MCF 10A (cell line): ENCODE measurements at regions not wholly inside any gene's neighbourhood (a gene's known extent, or its start where the extent isn't known, plus 50 kb on each side); places are given as distances from the start of the nearest gene placed in this dataset.

Experiments used
- BruUV-seq: library from RNA; stranded (reverse); fragments of 400-500 nt; replicated peaks from 2 replicates; lab custom pipeline; 2021; lab: Mats Ljungman, UMichigan
- CTCF ChIA-PET: fragments of 300-600 bp; sonication (Branson Sonifier 250); formaldehyde crosslinking; extraction: SDS; loops from one replicate; lab custom pipeline; 2021; ENCODE audit warnings: antibody characterized with exemption, inconsistent platforms; lab: Yijun Ruan, JAX
- POLR2A ChIA-PET: fragments of 300-600, 350-650 bp; sonication (Branson Sonifier 250); formaldehyde crosslinking; extraction: SDS; loops from one replicate; lab custom pipeline; 2020; ENCODE audit warnings: antibody characterized with exemption, inconsistent platforms; lab: Yijun Ruan, JAX
- DNase-seq: peaks from one replicate; pipeline ENCODE4 v3.0.0-alpha.2; 2018; ENCODE audit not compliant: unreplicated experiment
- H3K27ac Mint-ChIP-seq: one replicate; pipeline ENCODE4 v1.8.0; 2022; ENCODE audit warnings: mild to moderate bottlenecking, low read depth, mixed read lengths; ENCODE audit not compliant: unreplicated experiment
- H3K27me3 Mint-ChIP-seq: one replicate; pipeline ENCODE4 v1.8.0; 2022; ENCODE audit warnings: mixed read lengths; ENCODE audit not compliant: insufficient read depth, unreplicated experiment
- H3K36me3 Mint-ChIP-seq: one replicate; pipeline ENCODE4 v1.8.0; 2022; ENCODE audit warnings: mild to moderate bottlenecking, moderate library complexity, mixed read lengths; ENCODE audit not compliant: insufficient read depth, unreplicated experiment
- H3K4me1 Mint-ChIP-seq: one replicate; pipeline ENCODE4 v1.8.0; 2022; ENCODE audit warnings: mixed read lengths; ENCODE audit not compliant: insufficient read depth, unreplicated experiment
- H3K4me3 Mint-ChIP-seq: one replicate; pipeline ENCODE4 v1.8.0; 2022; ENCODE audit warnings: mild to moderate bottlenecking, moderate library complexity, mixed read lengths; ENCODE audit not compliant: unreplicated experiment
- H3K9me3 Mint-ChIP-seq: one replicate; pipeline ENCODE4 v1.8.0; 2022; ENCODE audit warnings: mixed read lengths; ENCODE audit not compliant: unreplicated experiment
- intact Hi-C: fragments of 100-400 bp; cut with micrococcal nuclease; formaldehyde crosslinking; loops from 2 replicates; pipeline ENCODE4 v1.14.1; 2022
- TF ChIP-seq, protein P1 (sequence below): fragments of 200-600 bp; IDR thresholded peaks from one replicate; pipeline ENCODE4 v1.8.0; 2022; ENCODE audit warnings: antibody characterized with exemption, mild to moderate bottlenecking; ENCODE audit not compliant: unreplicated experiment

DNA sequence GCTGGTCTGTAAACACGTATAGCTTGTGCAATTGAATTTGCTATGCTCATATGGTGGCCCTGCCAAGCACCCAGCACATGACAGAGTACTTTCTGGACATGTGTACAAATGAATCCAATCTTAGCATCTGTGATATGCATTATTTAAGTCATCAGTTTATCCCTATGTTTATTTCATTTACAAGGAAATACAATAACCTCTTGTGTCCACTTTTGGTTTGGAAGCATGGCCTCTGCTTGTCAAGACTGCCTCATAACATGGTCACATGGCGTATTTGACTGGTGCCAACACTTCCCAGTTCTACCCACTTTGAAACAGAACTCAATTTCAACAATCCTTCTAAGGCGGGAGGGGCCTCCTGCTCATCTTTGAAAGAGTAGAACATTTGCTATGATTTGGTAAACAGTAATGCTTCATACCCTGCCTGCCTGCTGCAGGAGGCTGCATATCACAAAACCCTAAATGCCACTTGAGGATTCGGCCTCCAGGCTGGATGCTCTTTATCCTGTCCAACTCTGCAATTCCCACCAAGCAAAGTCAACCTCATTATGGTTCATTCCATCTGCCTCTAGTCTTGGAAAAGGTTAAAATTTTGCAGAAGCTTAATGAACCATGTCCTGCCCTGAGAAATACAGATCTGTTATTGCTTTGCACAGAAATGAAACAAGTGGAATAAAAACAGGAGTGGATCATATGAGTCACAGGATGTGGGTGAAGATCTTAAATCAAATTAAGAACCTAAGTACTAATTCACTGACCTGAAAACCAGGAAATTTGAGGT is 151.3 kb downstream of the CYSLTR2 start:
- Mint-ChIP-seq H3K36me3 (no peaks in the 10 kb centered on the region), H3K27ac (no peak overlapping the region), H3K4me3 (no peak overlapping the region), H3K27me3 (no peaks in the 10 kb centered on the region), H3K4me1 (no peaks in the 10 kb centered on the region), H3K9me3 (no peaks in the 10 kb centered on the region)
- no TSS peak for BruUV-seq
- ChIA-PET POLR2A (interaction anchor here (1.0 kb wide), 1 partner anchor 13 kb away, joined by 3 read pairs; no protein-coding TSS in a partner anchor), CTCF (no interaction called here)
- no peak for DNase-seq
- intact Hi-C loops = no loop called here
- TF ChIP-seq, protein P1, sequence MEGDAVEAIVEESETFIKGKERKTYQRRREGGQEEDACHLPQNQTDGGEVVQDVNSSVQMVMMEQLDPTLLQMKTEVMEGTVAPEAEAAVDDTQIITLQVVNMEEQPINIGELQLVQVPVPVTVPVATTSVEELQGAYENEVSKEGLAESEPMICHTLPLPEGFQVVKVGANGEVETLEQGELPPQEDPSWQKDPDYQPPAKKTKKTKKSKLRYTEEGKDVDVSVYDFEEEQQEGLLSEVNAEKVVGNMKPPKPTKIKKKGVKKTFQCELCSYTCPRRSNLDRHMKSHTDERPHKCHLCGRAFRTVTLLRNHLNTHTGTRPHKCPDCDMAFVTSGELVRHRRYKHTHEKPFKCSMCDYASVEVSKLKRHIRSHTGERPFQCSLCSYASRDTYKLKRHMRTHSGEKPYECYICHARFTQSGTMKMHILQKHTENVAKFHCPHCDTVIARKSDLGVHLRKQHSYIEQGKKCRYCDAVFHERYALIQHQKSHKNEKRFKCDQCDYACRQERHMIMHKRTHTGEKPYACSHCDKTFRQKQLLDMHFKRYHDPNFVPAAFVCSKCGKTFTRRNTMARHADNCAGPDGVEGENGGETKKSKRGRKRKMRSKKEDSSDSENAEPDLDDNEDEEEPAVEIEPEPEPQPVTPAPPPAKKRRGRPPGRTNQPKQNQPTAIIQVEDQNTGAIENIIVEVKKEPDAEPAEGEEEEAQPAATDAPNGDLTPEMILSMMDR = no peak

GRCh38 chr13:48806522-48806921 is 152.8 kb downstream of the CYSLTR2 start:
- CTCF ChIA-PET = no interaction called here
- H3K4me3 Mint-ChIP-seq = no peak overlapping the region

DNA sequence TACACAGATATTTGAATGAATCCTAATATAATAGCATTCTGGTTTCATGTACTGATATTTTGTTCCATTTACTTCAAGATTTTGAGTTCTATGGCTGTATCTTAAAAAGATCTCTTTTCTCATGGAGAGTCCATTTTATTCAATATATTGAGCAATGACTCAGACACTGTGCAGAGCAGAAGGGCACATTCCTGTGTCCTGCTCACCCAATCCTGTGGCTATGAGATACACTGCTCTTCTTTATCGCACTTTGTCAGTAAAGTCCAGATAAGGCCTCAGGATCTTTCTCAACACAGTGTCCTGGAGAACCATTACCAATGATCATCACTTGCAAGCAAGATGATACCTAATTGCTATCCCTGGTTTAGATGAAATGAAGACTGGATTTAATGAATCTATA is 155.0 kb downstream of the CYSLTR2 start:
- H3K27me3 Mint-ChIP-seq = no peaks in the 10 kb centered on the region
- no peaks in the 10 kb centered on the region for H3K9me3 Mint-ChIP-seq
- ChIA-PET CTCF (interaction anchor here (0.5 kb wide), 1 partner anchor 52 kb away, joined by 4 read pairs; no protein-coding TSS in a partner anchor), POLR2A (no interaction called here)
- H3K4me3 Mint-ChIP-seq = no peak overlapping the region
- H3K4me1 Mint-ChIP-seq = no peaks in the 10 kb centered on the region
- BruUV-seq = no TSS peak
- no peak overlapping the region for H3K27ac Mint-ChIP-seq
- no peak for DNase-seq
- no peaks in the 10 kb centered on the region for H3K36me3 Mint-ChIP-seq
- intact Hi-C loops = no loop called here
- TF ChIP-seq, protein P1 = no peak

More at GRCh38 chr13:48806522-48806921, 152.8 kb downstream of the CYSLTR2 start:
- Mint-ChIP-seq H3K9me3 (no peaks in the 10 kb centered on the region), H3K4me1 (no peaks in the 10 kb centered on the region), H3K36me3 (no peaks in the 10 kb centered on the region), H3K27ac (no peak overlapping the region), H3K27me3 (no peaks in the 10 kb centered on the region)
- intact Hi-C loops = no loop called here
- POLR2A ChIA-PET = no interaction called here
- DNase-seq = no peak
- TF ChIP-seq, protein P1 = no peak
- BruUV-seq = no TSS peak

GRCh38 chr13:48810013-48810412 is 156.3 kb downstream of the CYSLTR2 start:
- Mint-ChIP-seq H3K9me3 (no peaks in the 10 kb centered on the region), H3K27ac (no peak overlapping the region), H3K36me3 (no peaks in the 10 kb centered on the region), H3K27me3 (no peaks in the 10 kb centered on the region), H3K4me1 (no peaks in the 10 kb centered on the region), H3K4me3 (no peak overlapping the region)
- TF ChIP-seq, protein P1 = no peak
- ChIA-PET CTCF (interaction anchor here (0.6 kb wide), 1 partner anchor 826 kb away, joined by 4 read pairs; no protein-coding TSS in a partner anchor), POLR2A (no interaction called here)
- no TSS peak for BruUV-seq
- intact Hi-C loops = loop anchor here (10.0 kb wide), 1 partner anchor 95 kb away; no protein-coding TSS in a partner anchor
- DNase-seq = no peak
